ENCODE measurements at regions not wholly inside any gene's neighbourhood (a gene's known extent, or its start where the extent isn't known, plus 50 kb on each side); places are given as distances from the start of the nearest gene placed in this dataset.
A peak's percentile ranks its signal among the peaks of the same experiment; 100 is the strongest.

- no peaks in the 10 kb centered on the region for H3K36me3 ChIP-seq
- no peaks in the 10 kb centered on the region for H3K9me3 ChIP-seq
- H3K4me3 ChIP-seq: no peak overlapping the region
- no peaks in the 10 kb centered on the region for H3K4me1 ChIP-seq
- no peak for DNase-seq
- TF ChIP-seq CTCF (IDR thresholded peaks at IDR 0.05): no peak
- intact Hi-C loops (cut with DNase I): no loop called here
- ATAC-seq: peak in 1 of 4 donors; percentile 51
- H3K27me3 ChIP-seq: no peaks in the 10 kb centered on the region
- WGBS, 2 donors: 82 to 89% methylated on average over 3 of the region's 3 CpGs
- no peak overlapping the region for H3K27ac ChIP-seq
- no peak for FAIRE-seq
These were observed 448.1 kb upstream of the DCN start for GRCh38 chr12:91630596-91631293.

GRCh38 chr12:91630083-91630482, 447.5 kb upstream of the DCN start:
- no peak for DNase-seq
- H3K36me3 ChIP-seq: no peaks in the 10 kb centered on the region
- no peak for ATAC-seq
- TF ChIP-seq CTCF (IDR thresholded peaks at IDR 0.05): no peak
- H3K27ac ChIP-seq: no peak overlapping the region
- H3K4me3 ChIP-seq: no peak overlapping the region
- 69 to 71% methylated on average over 5 of the region's 5 CpGs for WGBS, 2 donors
- H3K4me1 ChIP-seq: no peaks in the 10 kb centered on the region
- no peak for FAIRE-seq
- H3K9me3 ChIP-seq: no peaks in the 10 kb centered on the region
- no peaks in the 10 kb centered on the region for H3K27me3 ChIP-seq
- intact Hi-C loops (cut with DNase I): no loop called here

GRCh38 chr12:91629440-91629839, 446.8 kb upstream of the DCN start:
- intact Hi-C loops (cut with DNase I): no loop called here
- no peaks in the 10 kb centered on the region for H3K27me3 ChIP-seq
- no peaks in the 10 kb centered on the region for H3K9me3 ChIP-seq
- FAIRE-seq: peak; percentile 54
- H3K27ac ChIP-seq: no peak overlapping the region
- DNase-seq: no peak
- no peak overlapping the region for H3K4me3 ChIP-seq
- TF ChIP-seq CTCF (IDR thresholded peaks at IDR 0.05): no peak
- no peaks in the 10 kb centered on the region for H3K4me1 ChIP-seq
- WGBS, 2 donors: 62 to 81% methylated on average over 2 of the region's 2 CpGs
- H3K36me3 ChIP-seq: no peaks in the 10 kb centered on the region
- no peak for ATAC-seq

GRCh38 chr12:91628656-91629055, 446.0 kb upstream of the DCN start:
- DNase-seq: no peak
- H3K36me3 ChIP-seq: no peaks in the 10 kb centered on the region
- ATAC-seq: no peak
- FAIRE-seq: no peak
- H3K4me3 ChIP-seq: no peak overlapping the region
- no peak overlapping the region for H3K27ac ChIP-seq
- intact Hi-C loops (cut with DNase I): no loop called here
- no peaks in the 10 kb centered on the region for H3K4me1 ChIP-seq
- H3K27me3 ChIP-seq: no peaks in the 10 kb centered on the region
- no peak for TF ChIP-seq CTCF (IDR thresholded peaks at IDR 0.05)
- H3K9me3 ChIP-seq: no peaks in the 10 kb centered on the region
- 35 to 51% methylated on average over 2 of the region's 2 CpGs for WGBS, 2 donors

GRCh38 chr12:91627225-91627624, 444.6 kb upstream of the DCN start:
- Histone ChIP-seq H3K27me3 (no peaks in the 10 kb centered on the region), H3K9me3 (no peaks in the 10 kb centered on the region), H3K27ac (no peak overlapping the region), H3K36me3 (no peaks in the 10 kb centered on the region), H3K4me3 (no peak overlapping the region), H3K4me1 (no peaks in the 10 kb centered on the region)
- intact Hi-C loops (cut with DNase I): no loop called here
- WGBS, 2 donors: 85 to 95% methylated on average over 2 of the region's 2 CpGs
- ATAC-seq: no peak
- no peak for FAIRE-seq
- no peak for DNase-seq
- TF ChIP-seq CTCF (IDR thresholded peaks at IDR 0.05): no peak

All from pancreas (tissue), 10 donors.